BJ (cell line): ENCODE measurements at regions not wholly inside any gene's neighbourhood (a gene's known extent, or its start where the extent isn't known, plus 50 kb on each side); places are given as distances from the start of the nearest gene placed in this dataset.
"Not testable (repeated sequence)": the region's sequence is repeated elsewhere in the genome, so short reads cannot be mapped to it uniquely, and the experiment has no call there.

Experiments
- CTCF ChIA-PET: fragments of 350-600 bp; formaldehyde crosslinking; extraction: SDS; loops from one replicate; lab custom pipeline; 2021; ENCODE audit warnings: antibody characterized with exemption, inconsistent platforms; lab: Yijun Ruan, JAX
- POLR2A ChIA-PET: fragments of 300-600 bp; sonication (Branson Sonifier 250); formaldehyde crosslinking; extraction: SDS; loops from one replicate; lab custom pipeline; 2021; ENCODE audit warnings: antibody characterized with exemption; lab: Charles Lee
- DNase-seq: peaks from one replicate; pipeline ENCODE4 v3.0.0-alpha.2; 2011; ENCODE audit warnings: low read depth
- H3K27me3 ChIP-seq: 2 replicates; pipeline ENCODE4 v1.6.0; 2011; ENCODE audit warnings: low read length; ENCODE audit not compliant: control insufficient read depth, insufficient read depth
- H3K36me3 ChIP-seq: 2 replicates; pipeline ENCODE4 v1.5.1; 2011; ENCODE audit warnings: low read length; ENCODE audit not compliant: control insufficient read depth, insufficient read depth
- H3K4me3 ChIP-seq: 2 replicates; pipeline ENCODE4 v1.5.1; 2011; ENCODE audit warnings: low read depth, mild to moderate bottlenecking, control low read depth, low read length
- TF ChIP-seq, protein P1 (sequence below): IDR thresholded peaks from 2 replicates; pipeline ENCODE4 v1.5.1; 2011; ENCODE audit warnings: low read depth, mild to moderate bottlenecking, control low read depth, inconsistent platforms, low read length, moderate library complexity; ENCODE audit not compliant: insufficient read depth

- TF ChIP-seq, protein P1, sequence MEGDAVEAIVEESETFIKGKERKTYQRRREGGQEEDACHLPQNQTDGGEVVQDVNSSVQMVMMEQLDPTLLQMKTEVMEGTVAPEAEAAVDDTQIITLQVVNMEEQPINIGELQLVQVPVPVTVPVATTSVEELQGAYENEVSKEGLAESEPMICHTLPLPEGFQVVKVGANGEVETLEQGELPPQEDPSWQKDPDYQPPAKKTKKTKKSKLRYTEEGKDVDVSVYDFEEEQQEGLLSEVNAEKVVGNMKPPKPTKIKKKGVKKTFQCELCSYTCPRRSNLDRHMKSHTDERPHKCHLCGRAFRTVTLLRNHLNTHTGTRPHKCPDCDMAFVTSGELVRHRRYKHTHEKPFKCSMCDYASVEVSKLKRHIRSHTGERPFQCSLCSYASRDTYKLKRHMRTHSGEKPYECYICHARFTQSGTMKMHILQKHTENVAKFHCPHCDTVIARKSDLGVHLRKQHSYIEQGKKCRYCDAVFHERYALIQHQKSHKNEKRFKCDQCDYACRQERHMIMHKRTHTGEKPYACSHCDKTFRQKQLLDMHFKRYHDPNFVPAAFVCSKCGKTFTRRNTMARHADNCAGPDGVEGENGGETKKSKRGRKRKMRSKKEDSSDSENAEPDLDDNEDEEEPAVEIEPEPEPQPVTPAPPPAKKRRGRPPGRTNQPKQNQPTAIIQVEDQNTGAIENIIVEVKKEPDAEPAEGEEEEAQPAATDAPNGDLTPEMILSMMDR, result no peak
- Histone ChIP-seq H3K27me3 (no peaks in the 10 kb centered on the region), H3K4me3 (no peak overlapping the region), H3K36me3 (no peaks in the 10 kb centered on the region)
- ChIA-PET CTCF (interaction anchor here (1.0 to 5.2 kb wide), 4 partner anchors 905 to 913 kb away, joined by 3 to 61 read pairs (median 6); no protein-coding TSS in a partner anchor), POLR2A (no interaction called here)
- DNase-seq, result no peak
Measured at GRCh38 chr5:87777877-87778276, 365.1 kb upstream of the CCNH start.

GRCh38 chr5:87776785-87777184, 364.1 kb upstream of the CCNH start:
- TF ChIP-seq, protein P1, result no peak
- ChIA-PET CTCF (interaction anchor here (1.6 to 5.2 kb wide), 2 partner anchors 906 to 914 kb away, joined by 6 to 61 read pairs; no protein-coding TSS in a partner anchor), POLR2A (no interaction called here)
- Histone ChIP-seq H3K27me3 (no peaks in the 10 kb centered on the region), H3K4me3 (no peak overlapping the region), H3K36me3 (no peaks in the 10 kb centered on the region)
- no peak for DNase-seq

- H3K36me3 ChIP-seq, H3K27me3 ChIP-seq, H3K4me3 ChIP-seq, POLR2A ChIA-PET, DNase-seq: not testable (repeated sequence)
- CTCF ChIA-PET, result interaction anchor here (1.6 kb wide), 1 partner anchor 915 kb away, joined by 6 read pairs; no protein-coding TSS in a partner anchor
Measured at GRCh38 chr5:87776302-87776701, 363.6 kb upstream of the CCNH start.

- H3K27me3 ChIP-seq, result no peaks in the 10 kb centered on the region
- ChIA-PET POLR2A (no interaction called here), CTCF (no interaction called here)
- no peaks in the 10 kb centered on the region for H3K36me3 ChIP-seq
- TF ChIP-seq, protein P1, result no peak
- no peak for DNase-seq
- H3K4me3 ChIP-seq, result no peak overlapping the region
Measured at GRCh38 chr5:87775228-87775627, 362.5 kb upstream of the CCNH start.

GRCh38 chr5:87774804-87775203, 362.1 kb upstream of the CCNH start:
- TF ChIP-seq, protein P1, result no peak
- Histone ChIP-seq H3K4me3 (no peak overlapping the region), H3K36me3 (no peaks in the 10 kb centered on the region), H3K27me3 (no peaks in the 10 kb centered on the region)
- no peak for DNase-seq
- CTCF ChIA-PET, result no interaction called here
- POLR2A ChIA-PET, result no interaction called here

GRCh38 chr5:87770601-87771121, 357.9 kb upstream of the CCNH start:
- H3K4me3 ChIP-seq, result no peak overlapping the region
- TF ChIP-seq, protein P1, result no peak
- CTCF ChIA-PET, result interaction anchor here (1.2 kb wide), 1 partner anchor 11 kb away, joined by 3 read pairs; no protein-coding TSS in a partner anchor
- no peak for DNase-seq
- POLR2A ChIA-PET, result no interaction called here
- H3K36me3 ChIP-seq, result no peaks in the 10 kb centered on the region
- no peaks in the 10 kb centered on the region for H3K27me3 ChIP-seq
